ENCODE measurements at regions not wholly inside any gene's neighbourhood (a gene's known extent, or its start where the extent isn't known, plus 50 kb on each side); places are given as distances from the start of the nearest gene placed in this dataset.

GRCh38 chr17:52537421-52537820 is 378.9 kb upstream of the CA10 start:
- Histone ChIP-seq H3K27ac (ENCODE audit: low read depth, low read length) (no peak overlapping the region), H3K9ac (ENCODE audit: low read length) (no peak overlapping the region), H3K4me1 (ENCODE audit: control insufficient read depth in 1 of 2, insufficient read depth in 2 of 2, low read length in 2 of 2) (no peaks in the 10 kb centered on the region), H3K9me2 (ENCODE audit: insufficient read depth) (no peaks in the 10 kb centered on the region), H2AFZ (ENCODE audit: low read depth, low read length, poor library complexity, severe bottlenecking) (no peak overlapping the region), H3K79me2 (ENCODE audit: insufficient read depth, low read length) (no peaks in the 10 kb centered on the region), H3K4me2 (ENCODE audit: low read length) (no peak overlapping the region), H3K4me3 (replicated peaks in 1 of 2; ENCODE audit: low read depth in 1 of 2, low read length in 2 of 2) (no peak overlapping the region), H3K27me3 (ENCODE audit: insufficient read depth, low read length) (no peaks in the 10 kb centered on the region), H3K9me3 (ENCODE audit: control insufficient read depth in 1 of 2, insufficient read depth in 1 of 2, low read depth in 1 of 2, low read length in 2 of 2) (peaks cover 49 to 52% of the 10 kb centered on the region in 2 experiments; a peak in 3 of 4 replicates), H3K36me3 (ENCODE audit: control insufficient read depth in 1 of 2, insufficient read depth in 2 of 2, low read length in 2 of 2) (no peaks in the 10 kb centered on the region), H4K20me1 (ENCODE audit: insufficient read depth) (no peaks in the 10 kb centered on the region)
- ChIA-PET RAD21 (ENCODE audit: low non-redundant PET in 1 of 2, low total read pairs in 2 of 2, uncharacterized antibody in 2 of 2, unreplicated experiment in 2 of 2) (no interaction called here), POLR2A (no interaction called here), CTCF (no interaction called here)
- ATAC-seq (no peak), DNase-seq (ENCODE audit: low read depth, low spot score) (no peak)
- intact Hi-C loops (cut with micrococcal nuclease) = no loop called here
- no TSS peak for BruUV-seq (replicated peaks)
- no peak for TF ChIP-seq YY1 (IDR thresholded peaks at IDR 0.05; ENCODE audit: extremely low read depth, insufficient replicate concordance, low read depth, low read length)
- TF ChIP-seq CEBPB (IDR thresholded peaks at IDR 0.05; ENCODE audit: low read depth) = no peak
- no peak for TF ChIP-seq ZBTB33 (IDR thresholded peaks at IDR 0.05; ENCODE audit: extremely low read depth, insufficient replicate concordance, low read length)
- no peak for TF ChIP-seq ZFX (IDR thresholded peaks at IDR 0.05)
- TF ChIP-seq, protein P1, sequence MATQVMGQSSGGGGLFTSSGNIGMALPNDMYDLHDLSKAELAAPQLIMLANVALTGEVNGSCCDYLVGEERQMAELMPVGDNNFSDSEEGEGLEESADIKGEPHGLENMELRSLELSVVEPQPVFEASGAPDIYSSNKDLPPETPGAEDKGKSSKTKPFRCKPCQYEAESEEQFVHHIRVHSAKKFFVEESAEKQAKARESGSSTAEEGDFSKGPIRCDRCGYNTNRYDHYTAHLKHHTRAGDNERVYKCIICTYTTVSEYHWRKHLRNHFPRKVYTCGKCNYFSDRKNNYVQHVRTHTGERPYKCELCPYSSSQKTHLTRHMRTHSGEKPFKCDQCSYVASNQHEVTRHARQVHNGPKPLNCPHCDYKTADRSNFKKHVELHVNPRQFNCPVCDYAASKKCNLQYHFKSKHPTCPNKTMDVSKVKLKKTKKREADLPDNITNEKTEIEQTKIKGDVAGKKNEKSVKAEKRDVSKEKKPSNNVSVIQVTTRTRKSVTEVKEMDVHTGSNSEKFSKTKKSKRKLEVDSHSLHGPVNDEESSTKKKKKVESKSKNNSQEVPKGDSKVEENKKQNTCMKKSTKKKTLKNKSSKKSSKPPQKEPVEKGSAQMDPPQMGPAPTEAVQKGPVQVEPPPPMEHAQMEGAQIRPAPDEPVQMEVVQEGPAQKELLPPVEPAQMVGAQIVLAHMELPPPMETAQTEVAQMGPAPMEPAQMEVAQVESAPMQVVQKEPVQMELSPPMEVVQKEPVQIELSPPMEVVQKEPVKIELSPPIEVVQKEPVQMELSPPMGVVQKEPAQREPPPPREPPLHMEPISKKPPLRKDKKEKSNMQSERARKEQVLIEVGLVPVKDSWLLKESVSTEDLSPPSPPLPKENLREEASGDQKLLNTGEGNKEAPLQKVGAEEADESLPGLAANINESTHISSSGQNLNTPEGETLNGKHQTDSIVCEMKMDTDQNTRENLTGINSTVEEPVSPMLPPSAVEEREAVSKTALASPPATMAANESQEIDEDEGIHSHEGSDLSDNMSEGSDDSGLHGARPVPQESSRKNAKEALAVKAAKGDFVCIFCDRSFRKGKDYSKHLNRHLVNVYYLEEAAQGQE (IDR thresholded peaks at IDR 0.05; ENCODE audit: low read depth) = no peak
- TF ChIP-seq EZH2 (IDR thresholded peaks at IDR 0.05) = no peak
- no peak for TF ChIP-seq JUND (IDR thresholded peaks at IDR 0.05)
- TF ChIP-seq SP1 (IDR thresholded peaks at IDR 0.05; ENCODE audit: low read depth) = no peak
- no peak for TF ChIP-seq TCF7L2 (IDR thresholded peaks at IDR 0.05; ENCODE audit: borderline replicate concordance, extremely low read depth, insufficient read depth, insufficient read length)
- TF ChIP-seq ZNF274 (IDR thresholded peaks at IDR 0.05; ENCODE audit: low read depth, low read length) = no peak
- TF ChIP-seq RAD21 (IDR thresholded peaks at IDR 0.05; ENCODE audit: low read depth) = no peak
- no peak for TF ChIP-seq CBX3 (IDR thresholded peaks at IDR 0.05; ENCODE audit: low read depth)
- no peak for TF ChIP-seq EGR1 (IDR thresholded peaks at IDR 0.05; ENCODE audit: low read depth)

Data from HCT116 (cell line).